GM19328 (cell line): ENCODE measurements at regions not wholly inside any gene's neighbourhood (a gene's known extent, or its start where the extent isn't known, plus 50 kb on each side); places are given as distances from the start of the nearest gene placed in this dataset.

Experiments used
- ATAC-seq: cut with Tn5 transposase; IDR thresholded peaks from one replicate; pipeline ENCODE4 v1.9.1; 2021; ENCODE audit warnings: mild to moderate bottlenecking, moderate library complexity; ENCODE audit not compliant: unreplicated experiment

DNA sequence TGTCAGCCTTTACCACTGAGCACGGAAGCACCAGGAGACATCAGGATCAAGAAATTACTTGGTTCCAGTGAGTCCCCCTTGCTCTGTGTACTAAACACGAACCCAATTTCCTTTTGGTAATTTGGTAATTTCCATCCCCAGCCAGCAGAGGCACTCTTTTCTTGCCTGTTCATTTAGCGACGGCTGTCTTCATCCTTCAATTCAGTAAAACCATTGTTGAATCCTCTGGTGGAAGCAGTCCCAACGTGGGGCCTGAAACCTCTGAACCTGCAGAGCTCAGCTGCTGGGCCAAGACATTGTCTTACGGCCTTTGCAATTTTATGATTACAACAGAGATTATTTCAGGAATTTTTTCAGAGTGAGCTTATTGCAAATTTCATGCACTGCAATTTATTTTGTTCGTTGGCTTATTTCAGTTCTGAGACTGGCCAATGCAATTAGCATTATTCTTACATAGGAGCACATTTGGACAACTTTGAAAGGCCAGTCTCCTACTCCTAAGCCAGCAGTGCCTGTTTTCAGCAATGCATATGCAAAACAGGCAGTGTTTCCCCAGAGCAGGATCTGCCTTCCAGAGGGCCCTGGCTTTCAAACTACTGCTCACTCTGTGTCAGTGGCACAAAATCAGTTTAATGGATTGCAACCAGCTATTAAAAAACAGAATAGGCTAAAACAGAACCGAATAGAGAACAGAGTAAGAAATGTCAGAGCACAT is 372.9 kb upstream of the TMEM132C start:
- ATAC-seq, result no peak

DNA sequence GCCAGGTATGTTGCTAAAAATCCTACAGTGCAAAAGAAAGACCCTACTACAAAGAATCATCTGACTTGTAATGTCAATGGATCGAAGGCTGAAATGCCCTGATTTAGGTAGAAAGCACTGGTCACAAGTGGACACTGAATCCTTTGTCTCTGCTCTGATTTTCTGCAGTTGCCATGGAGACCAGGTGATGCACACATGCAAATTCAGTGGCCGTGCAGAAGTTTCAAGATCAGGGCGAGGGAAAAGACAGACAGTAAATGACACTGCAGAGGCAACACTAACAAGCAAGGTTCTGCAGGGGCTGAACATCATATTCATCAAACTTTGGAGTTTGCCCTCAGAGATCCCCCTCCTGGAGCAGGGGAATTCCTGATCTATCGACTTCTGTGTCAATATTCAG is 370.3 kb upstream of the TMEM132C start:
- ATAC-seq, result no peak

DNA sequence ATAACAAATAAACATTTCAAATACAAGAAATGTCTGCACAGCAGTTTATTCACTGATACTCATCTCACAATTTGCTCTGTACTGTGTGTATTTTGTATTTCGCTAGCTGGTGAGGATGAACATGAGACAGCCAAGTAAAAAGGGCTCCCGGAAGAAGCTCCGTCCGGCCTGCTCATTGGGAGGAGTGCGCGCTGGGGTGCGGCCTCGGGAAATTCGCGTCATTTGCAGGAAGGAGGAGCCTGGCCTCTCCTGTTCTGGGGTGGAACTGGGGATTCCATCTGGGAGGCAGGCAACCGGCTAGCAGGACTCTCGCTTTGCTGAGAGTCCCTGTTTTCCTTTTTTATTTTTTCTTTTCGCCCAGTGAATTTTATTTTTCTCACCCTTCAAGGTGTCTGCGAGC is 368.4 kb upstream of the TMEM132C start:
- no peak for ATAC-seq

DNA sequence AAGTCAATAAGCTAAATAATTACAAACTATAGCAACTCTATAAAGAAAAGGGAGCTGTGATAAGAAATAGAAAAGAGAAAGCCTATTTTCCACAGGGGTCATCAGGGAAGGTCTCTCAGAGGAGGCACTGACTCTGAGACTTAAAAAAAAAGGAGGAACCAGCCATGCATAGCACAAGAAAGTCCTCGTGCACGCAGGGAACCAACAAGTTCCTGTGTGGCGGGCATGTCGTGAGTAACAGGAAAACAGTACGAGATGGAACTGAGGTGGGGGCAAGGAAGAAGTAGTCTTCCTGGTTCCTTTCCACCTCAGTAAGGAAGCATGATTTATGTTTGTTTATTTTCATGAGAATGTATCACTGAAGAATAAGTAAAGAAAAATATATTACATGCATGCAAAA is 367.0 kb upstream of the TMEM132C start:
- no peak for ATAC-seq

DNA sequence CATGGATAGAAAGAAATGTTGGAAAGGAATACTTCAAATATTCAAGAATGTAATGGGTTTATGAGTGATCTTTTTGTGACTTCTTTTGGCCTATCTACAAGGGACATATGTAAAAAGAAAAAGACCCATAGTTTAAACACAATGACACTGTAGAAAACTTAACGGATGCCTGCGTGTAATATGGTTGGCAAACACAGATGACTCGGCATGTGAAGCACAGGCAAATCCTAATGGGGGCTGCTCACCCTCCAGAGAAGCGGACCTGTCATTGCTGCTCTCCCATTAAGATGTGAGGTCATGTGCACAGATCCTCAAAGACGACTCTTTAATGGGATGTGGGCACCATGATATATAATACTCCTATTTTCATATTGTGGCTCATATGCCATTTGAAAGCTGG is 366.6 kb upstream of the TMEM132C start:
- no peak for ATAC-seq

DNA sequence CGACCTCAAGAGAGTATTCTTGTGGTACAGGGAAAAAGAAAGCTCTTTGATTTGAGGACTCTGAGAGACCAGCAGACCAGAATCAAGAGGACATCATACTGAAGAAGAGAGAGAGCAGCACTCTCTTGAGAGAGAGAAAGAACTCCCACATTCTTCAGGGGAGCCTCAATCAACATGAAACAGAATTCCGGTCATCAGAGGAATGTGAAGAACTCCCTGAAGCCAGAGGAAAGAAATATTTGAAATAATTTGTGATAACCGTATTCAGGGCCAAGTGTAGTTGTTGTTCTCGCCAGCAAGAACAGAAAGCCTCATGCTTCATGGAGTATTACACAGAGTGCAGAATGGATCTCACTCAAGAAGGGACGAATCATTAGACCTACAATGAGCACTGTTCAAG is 363.8 kb upstream of the TMEM132C start:
- no peak for ATAC-seq

DNA sequence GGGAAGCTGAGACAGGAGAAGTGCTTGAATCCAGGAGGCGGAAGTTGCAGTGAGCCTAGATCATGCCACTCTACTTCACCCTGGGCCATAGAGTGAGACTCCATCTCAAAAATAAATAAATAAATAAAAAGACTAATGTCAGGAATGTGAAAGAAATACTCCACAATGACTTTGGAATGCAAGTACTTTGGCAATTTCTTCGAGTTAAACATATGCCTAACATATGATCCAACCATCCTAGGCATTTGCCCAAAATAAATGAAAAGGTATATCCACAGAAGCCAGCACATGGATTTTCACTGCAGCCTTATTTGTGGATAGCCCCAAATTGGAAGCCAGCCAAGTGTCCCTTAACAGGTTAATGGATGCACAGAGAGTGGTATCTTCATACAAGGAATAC is 357.9 kb upstream of the TMEM132C start:
- no peak for ATAC-seq

DNA sequence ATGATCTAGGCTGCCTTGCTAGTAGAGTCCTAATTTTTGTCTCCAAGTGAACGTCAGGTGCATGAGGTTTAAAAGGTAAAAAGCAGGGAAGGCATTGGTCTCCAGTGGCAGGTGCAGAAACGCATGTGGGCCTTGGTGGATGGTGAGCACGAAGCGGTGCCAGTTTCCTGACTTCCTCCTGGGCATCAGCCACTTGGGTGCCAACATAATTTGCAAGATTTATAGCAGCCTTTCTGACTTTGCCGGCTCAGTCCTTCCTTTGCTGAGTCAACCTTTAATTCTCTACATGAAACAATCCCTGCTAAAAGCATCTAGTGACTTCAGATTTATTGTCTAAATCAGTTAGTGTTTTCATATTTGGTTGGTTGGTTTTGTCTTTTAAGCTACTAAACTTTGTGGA is 355.7 kb upstream of the TMEM132C start:
- no peak for ATAC-seq

DNA sequence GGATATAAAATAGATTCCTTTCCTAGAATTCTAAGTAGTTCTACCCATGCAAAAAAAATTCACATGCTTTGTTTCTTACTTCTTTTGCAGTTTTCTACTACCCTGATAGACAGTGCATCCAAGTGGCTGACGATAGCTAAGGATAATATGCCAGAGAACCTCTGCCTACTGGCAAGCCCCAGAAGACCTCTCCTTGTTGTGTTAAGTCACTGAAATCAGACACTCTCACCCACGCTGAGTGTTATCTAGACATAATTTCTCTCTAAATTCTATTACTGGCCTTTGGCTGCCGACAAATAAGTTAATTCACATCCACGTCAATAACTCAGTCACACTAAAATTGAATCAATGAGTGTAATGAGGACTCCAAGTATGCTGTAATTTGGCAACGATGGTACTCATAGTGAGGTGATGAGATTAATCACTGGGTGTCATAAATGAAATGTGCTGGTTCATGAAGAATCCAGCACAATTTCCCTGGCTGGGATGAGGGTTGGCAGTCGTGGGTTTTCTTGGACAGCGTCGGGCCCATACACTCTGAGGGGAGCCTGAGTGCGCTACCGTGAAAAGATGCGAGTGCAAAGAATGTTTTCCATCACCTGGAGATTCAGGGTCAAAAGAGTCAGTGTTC is 354.8 kb upstream of the TMEM132C start:
- ATAC-seq, result no peak

DNA sequence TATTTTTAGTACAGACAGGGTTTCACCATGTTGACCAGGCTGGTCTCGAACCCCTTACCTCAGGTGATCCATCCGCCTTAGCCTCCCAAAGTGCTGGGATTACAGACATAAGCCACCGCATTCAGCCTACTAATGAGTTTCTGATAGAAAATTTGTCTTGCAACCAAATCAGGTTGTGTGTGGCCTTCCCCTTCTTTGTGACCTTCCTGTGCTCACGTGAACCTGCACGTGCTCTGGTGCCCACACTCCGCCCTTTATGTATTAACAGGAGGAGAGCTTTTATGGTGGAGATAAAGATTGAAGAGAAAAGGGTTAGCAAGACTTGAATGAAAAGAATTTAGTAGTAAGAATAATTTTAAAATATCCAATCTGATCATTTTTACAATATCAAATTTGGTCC is 343.5 kb upstream of the TMEM132C start:
- no peak for ATAC-seq

DNA sequence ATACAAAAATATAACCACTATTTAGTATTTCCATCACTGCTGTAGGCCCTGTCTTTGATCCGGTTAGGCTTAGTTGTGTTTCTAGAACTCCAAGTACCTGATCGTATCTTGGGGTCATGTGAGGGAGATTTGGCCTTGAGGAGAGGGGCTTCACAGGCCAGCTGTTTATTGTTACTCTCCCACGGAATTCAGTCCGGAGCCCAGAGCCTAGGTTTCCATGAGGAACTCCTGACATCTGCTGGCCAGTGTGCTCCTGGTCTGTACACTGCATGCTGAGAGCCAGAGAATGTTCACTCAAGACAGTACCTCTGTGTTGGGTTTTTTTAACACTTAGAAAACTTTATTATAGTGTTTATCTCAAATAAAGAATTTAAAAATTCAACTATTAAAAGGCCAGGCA is 341.0 kb upstream of the TMEM132C start:
- no peak for ATAC-seq

DNA sequence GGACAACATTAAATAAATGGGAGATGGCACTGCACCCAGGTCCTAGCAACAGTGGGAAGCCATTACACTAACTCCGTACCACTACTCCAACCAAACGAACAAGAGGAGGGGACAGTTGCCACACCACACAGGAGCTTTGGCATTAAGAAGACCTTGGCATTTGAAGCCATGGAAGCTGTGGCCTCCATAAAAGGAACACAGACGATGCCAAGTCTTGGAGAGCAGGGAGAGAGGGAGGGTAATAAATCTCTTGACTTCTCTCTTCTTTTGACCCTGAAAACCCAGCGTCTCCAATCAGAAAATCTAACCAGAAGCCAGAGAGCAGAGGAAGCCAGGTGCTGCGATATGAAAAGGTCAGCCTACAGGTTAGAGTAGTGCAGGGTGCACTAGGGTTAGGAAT is 338.8 kb upstream of the TMEM132C start:
- no peak for ATAC-seq

DNA sequence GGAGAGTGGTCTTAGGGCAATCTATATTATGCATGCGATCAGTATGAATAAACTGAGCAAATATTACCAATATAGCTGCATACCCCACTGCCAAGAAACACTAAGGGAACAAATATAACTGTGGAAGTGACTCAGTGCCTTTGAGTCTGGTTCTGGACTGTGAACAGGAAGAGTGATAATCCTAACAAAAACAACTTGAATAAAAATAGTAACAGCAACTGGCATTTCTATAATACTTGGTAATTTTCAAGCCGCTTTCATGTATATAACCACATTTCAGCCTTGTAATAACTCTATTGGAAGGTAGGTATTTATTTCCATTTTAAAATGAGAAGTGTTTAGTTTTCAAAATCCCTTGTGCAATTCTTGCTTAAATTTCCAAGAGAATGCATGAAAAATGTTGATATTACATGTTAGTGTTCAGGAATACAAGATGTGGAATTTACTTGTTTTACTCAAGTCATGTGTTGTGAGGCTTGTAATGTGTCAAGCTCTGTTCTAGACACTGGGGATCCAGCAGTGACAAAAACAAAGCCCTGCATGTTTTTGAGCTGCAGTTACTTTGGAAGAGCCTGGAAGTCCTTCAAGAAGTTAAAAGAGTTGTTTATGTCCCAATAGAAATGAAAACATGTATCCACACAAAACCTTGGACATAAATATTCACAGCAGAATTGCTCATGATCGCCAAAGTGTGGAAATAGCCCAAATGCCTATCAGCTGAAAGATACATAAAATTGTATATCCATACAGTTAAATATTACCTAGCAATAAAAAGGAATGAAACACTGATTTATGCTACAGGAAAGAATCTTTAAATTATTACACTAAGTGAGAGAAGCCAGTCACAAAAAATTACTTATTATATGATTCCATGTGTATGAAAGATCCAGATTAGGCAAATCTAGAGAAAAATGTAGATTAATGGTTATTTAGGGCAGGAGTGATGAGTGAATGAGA is 338.1 kb upstream of the TMEM132C start:
- no peak for ATAC-seq

DNA sequence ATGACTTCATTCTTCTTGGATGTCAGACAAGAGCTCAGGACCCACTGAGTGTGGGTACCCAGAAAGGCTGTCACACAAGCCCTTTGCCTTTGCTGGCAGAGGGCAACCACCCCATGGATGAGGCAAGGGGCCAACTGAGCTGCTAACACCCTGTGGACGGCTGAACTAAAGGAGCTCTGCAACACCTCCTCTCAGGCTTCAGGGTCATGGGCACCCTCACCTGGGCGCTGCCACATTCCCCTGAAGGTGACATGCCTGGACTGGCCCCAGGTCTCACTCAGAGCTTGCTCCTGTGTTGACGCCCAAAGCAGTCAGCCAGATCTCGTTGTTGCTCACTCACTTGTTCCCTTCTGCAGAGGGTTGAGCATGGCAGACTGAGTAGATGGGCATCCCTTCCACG is 336.8 kb upstream of the TMEM132C start:
- ATAC-seq, result no peak

DNA sequence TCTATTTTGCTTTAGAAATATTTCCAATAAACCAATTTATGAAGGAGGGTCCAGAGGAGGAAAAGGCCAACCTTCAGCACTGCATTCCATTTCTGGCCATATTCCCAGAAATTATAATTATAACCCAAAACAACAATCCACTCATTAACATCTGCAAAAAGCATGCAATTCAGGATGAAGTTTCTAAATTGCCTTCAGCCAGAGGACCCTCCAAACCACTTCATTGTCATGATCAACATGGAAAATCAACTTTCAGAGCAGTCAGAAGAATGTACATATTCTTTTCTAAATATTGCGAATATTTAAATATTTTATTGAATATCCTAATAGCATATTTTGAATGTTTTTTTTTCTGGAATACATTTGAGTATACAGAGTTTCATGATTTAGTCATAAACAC is 332.6 kb upstream of the TMEM132C start:
- no peak for ATAC-seq

DNA sequence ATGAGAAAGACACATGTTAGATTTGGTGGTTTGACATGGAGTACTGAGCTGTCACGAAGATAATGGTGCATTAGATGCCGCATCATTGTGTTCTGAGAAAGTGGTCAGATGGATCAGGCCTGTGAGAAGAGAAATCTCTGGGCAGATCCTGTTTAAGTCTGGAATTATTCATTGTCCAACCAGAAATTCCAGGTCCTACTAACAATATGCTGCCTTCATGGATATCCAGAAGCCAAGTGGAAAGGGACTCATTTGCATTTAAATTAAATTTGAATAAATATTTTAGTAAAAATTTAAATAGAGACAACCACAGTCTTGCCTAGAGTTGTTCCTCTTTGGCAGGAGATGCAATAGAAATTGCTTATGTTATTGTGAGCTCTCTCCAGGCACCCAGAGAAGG is 330.5 kb upstream of the TMEM132C start:
- ATAC-seq, result no peak

DNA sequence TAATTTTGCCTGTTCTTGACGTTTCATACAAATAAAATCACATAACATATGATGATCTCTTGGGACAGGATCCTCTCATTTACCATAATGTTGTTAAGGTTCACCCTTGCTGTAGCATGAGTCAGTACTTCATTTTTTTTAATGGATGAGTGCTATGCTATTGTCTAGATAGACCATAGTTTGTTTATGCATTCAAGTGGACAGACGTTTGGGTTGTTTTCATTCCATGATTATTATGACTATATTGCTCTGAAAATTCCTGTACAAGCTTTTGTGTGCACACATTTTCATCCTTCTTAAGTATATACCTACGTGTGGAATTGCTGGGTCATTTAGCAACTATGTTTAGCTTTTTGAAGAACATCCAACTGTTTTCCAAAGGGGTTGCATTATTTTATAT is 325.6 kb upstream of the TMEM132C start:
- ATAC-seq, result no peak

DNA sequence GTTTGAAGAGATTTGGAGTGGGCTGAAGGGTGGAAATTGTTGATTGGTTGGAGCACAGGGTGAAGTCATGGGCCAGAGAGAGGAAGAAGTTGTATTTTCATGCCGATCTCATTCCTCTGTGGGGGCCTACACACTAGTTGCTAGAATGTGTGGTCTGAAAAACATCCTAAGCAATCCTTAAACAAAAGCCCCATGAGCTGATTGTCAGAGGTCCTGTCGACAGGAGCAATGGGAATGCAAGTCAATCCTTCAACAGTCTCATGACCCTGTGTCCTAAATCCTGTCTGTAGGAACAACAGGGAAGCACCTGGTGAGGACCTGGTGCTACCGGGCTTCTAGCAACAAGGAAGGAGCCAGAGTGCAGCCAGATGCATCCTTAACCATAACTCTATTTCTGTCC is 324.0 kb upstream of the TMEM132C start:
- ATAC-seq, result no peak

DNA sequence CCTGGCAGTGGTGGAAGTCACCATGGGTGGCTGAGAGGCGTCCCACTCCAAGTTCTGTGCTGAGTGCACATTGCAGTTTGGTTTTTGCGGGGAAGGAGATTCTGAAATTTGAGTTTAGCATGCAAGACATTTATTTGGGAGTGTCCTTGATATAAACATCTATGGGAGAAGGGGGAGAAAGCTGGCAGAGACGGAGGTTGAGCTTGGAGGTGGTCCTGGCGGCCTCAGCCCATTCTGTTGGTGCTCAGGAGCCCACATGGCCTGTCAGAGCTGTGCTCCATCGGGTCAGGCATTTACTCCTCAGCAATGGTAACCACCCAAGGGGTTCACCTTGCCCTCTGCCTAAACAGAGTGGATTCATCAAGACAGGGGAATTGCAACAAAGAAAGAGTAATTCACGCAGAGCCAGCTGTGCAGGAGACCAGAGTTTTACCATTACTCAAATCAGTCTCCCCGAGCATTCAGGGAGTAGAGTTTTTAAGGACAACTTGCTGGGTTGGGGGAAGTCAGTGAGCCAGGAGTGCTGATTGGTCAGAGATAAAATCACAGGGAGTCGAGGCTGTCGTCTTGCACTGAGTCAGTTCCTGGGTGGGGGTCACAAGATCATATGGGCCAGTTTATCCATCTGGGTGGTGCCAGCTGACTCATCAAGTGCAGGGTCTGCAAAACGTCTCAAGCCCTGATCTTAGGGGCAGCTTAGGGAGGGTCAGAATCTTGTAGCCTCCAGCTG is 323.3 kb upstream of the TMEM132C start:
- no peak for ATAC-seq

DNA sequence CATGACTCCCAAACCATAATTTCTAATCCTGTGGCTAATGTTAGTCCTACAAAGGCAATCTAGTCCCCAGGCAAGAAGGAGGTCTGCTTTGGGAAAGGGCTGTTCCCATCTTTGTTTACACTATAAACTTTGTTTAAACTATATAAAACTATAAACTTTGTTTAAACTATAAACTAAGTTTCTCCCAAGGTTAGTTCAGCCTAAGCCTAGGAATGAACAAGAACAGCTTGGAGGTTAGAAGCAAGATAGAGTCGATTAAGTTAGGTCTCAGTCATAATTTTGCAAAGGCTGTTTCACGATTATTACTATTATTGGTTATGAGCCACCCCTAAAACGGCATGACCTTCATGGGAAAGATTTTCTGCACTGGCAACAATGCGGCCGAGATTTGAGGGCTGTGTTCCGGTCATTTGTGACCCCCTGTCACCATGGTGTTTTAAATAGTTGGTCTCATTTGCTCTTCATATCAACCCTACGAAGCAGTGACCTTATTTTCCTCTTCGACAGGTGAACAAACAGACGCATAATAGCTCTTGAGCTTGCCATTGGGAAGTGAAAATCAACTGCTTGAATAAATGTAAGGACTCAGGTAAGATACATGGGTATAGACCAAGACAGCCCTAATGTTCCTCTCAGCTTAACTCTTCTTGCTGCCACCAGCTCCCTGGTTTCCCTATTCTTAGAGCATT is 322.6 kb upstream of the TMEM132C start:
- ATAC-seq, result no peak
